Cardiac muscle cell (in vitro differentiated cells and primary cell): ENCODE measurements at regions not wholly inside any gene's neighbourhood (a gene's known extent, or its start where the extent isn't known, plus 50 kb on each side); places are given as distances from the start of the nearest gene placed in this dataset.

Experiments
- DNase-seq, 2 donors: peaks; one replicate each; pipeline versions ENCODE4 v3.0.0 to v3.0.0-alpha.2; 2010 to 2017; ENCODE audit warnings: low read depth in 1 of 2, low spot score in 1 of 2
- H3K27ac ChIP-seq: fragments of 200-600 bp; sonication (generic); 2 replicates; pipeline ENCODE4 v1.5.1; 2016
- H3K27me3 ChIP-seq: fragments of 200-600 bp; sonication (generic); 2 replicates; pipeline ENCODE4 v1.6.0; 2016; ENCODE audit warnings: control low read depth
- H3K36me3 ChIP-seq: fragments of 200-600 bp; sonication (generic); 2 replicates; pipeline ENCODE4 v1.5.1; 2016; ENCODE audit warnings: control low read depth
- H3K4me1 ChIP-seq: fragments of 200-600 bp; sonication (generic); 2 replicates; pipeline ENCODE4 v1.8.1; 2017; ENCODE audit warnings: low read depth, mild to moderate bottlenecking, mixed run types
- H3K4me3 ChIP-seq: fragments of 200-600 bp; sonication (generic); 2 replicates; pipeline ENCODE4 v1.5.1; 2016; ENCODE audit warnings: mild to moderate bottlenecking
- H3K9me3 ChIP-seq: fragments of 200-600 bp; sonication (generic); 2 replicates; pipeline ENCODE4 v1.5.1; 2017; ENCODE audit warnings: low read depth, mild to moderate bottlenecking, control low read depth
- TF ChIP-seq, protein P1 (sequence below): IDR thresholded peaks from 2 replicates; pipeline ENCODE4 v1.5.1; 2012; ENCODE audit warnings: low read depth, mild to moderate bottlenecking, low read length

- Histone ChIP-seq H3K36me3 (no peaks in the 10 kb centered on the region), H3K27me3 (no peaks in the 10 kb centered on the region), H3K4me3 (no peak overlapping the region), H3K9me3 (no peaks in the 10 kb centered on the region), H3K27ac (no peak overlapping the region), H3K4me1 (peaks cover 13% of the 10 kb centered on the region)
- DNase-seq: no peak
- TF ChIP-seq, protein P1, sequence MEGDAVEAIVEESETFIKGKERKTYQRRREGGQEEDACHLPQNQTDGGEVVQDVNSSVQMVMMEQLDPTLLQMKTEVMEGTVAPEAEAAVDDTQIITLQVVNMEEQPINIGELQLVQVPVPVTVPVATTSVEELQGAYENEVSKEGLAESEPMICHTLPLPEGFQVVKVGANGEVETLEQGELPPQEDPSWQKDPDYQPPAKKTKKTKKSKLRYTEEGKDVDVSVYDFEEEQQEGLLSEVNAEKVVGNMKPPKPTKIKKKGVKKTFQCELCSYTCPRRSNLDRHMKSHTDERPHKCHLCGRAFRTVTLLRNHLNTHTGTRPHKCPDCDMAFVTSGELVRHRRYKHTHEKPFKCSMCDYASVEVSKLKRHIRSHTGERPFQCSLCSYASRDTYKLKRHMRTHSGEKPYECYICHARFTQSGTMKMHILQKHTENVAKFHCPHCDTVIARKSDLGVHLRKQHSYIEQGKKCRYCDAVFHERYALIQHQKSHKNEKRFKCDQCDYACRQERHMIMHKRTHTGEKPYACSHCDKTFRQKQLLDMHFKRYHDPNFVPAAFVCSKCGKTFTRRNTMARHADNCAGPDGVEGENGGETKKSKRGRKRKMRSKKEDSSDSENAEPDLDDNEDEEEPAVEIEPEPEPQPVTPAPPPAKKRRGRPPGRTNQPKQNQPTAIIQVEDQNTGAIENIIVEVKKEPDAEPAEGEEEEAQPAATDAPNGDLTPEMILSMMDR: no peak
Observed at GRCh38 chr1:101739146-101739545, 257.6 kb downstream of the OLFM3 start.

DNA sequence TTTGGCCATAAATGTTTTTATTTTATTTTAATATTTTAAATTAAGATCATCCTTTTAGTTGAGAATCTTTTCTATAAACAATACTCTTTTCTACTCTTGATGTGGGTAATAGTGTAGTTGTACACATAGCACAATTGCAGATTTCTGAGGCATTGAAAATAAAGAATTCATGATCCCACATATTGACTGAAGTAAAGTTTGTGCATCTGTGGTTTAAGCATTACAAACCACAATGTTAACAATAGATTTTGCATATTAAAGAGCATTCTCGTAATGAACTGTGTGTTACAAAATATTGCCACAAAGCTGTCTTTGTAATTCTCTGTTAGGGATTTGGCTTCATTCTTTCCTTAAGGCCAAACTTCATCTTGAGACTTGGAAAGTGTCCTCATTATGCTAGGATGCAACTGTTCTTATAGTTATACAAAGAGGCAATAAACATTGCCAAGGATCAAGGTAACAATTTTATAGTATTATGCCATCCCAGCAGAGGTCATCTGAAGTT lies 256.8 kb downstream of the OLFM3 start:
- TF ChIP-seq, protein P1: no peak
- DNase-seq: no peak
- no peaks in the 10 kb centered on the region for H3K9me3 ChIP-seq
- no peaks in the 10 kb centered on the region for H3K36me3 ChIP-seq
- no peaks in the 10 kb centered on the region for H3K27me3 ChIP-seq
- no peak overlapping the region for H3K27ac ChIP-seq
- peaks cover 13% of the 10 kb centered on the region for H3K4me1 ChIP-seq
- no peak overlapping the region for H3K4me3 ChIP-seq

- no peak overlapping the region for H3K4me3 ChIP-seq
- H3K27ac ChIP-seq: no peak overlapping the region
- TF ChIP-seq, protein P1: no peak
- no peaks in the 10 kb centered on the region for H3K9me3 ChIP-seq
- H3K4me1 ChIP-seq: peaks cover 13% of the 10 kb centered on the region
- DNase-seq: no peak
- H3K27me3 ChIP-seq: no peaks in the 10 kb centered on the region
- no peaks in the 10 kb centered on the region for H3K36me3 ChIP-seq
Observed at GRCh38 chr1:101741910-101742309, 254.8 kb downstream of the OLFM3 start.

- H3K36me3 ChIP-seq: no peaks in the 10 kb centered on the region
- H3K4me3 ChIP-seq: no peak overlapping the region
- no peaks in the 10 kb centered on the region for H3K9me3 ChIP-seq
- H3K27me3 ChIP-seq: no peaks in the 10 kb centered on the region
- peaks cover 13% of the 10 kb centered on the region for H3K4me1 ChIP-seq
- no peak for DNase-seq
- no peak overlapping the region for H3K27ac ChIP-seq
- TF ChIP-seq, protein P1: no peak
Observed at GRCh38 chr1:101742509-101742908, 254.2 kb downstream of the OLFM3 start.

- TF ChIP-seq, protein P1: no peak
- peaks cover 13% of the 10 kb centered on the region for H3K4me1 ChIP-seq
- no peak overlapping the region for H3K27ac ChIP-seq
Observed at GRCh38 chr1:101745551-101746270, 251.0 kb downstream of the OLFM3 start.

More at GRCh38 chr1:101745551-101746270, 251.0 kb downstream of the OLFM3 start:
- Histone ChIP-seq H3K36me3 (no peaks in the 10 kb centered on the region), H3K27me3 (no peaks in the 10 kb centered on the region), H3K4me3 (no peak overlapping the region), H3K9me3 (no peaks in the 10 kb centered on the region)
- no peak for DNase-seq
